OCI-M1 (cell line): ENCODE measurements at regions not wholly inside any gene's neighbourhood (a gene's known extent, or its start where the extent isn't known, plus 50 kb on each side); places are given as distances from the start of the nearest gene placed in this dataset.
"Not testable (repeated sequence)": the region's sequence is repeated elsewhere in the genome, so short reads cannot be mapped to it uniquely, and the experiment has no call there.

Experiments used
- DNase-seq: peaks from one replicate; lab custom pipeline; 2025; lab: John Stamatoyannopoulos, UW

GRCh38 chr6:116982401-116982800, 105.4 kb downstream of the RFX6 start:
- no peak for DNase-seq

DNA sequence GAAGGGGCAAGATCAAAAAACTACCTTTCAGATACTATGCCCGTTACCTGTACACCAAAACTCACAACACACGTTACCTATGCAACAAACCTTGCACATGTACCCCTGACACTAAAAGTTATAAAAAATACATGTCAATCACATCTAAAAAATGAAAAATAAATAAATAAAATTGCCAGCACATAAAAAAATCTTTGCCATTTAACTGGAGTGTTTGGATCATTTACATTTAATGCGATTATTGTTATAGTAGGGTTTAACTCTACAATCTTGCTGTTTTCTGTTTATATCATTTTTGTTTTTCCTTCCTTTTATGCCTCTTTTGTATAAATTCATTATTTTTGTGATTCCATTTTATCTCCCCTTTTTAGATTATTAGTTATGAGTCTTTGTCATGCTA, 106.3 kb downstream of the RFX6 start:
- DNase-seq, result no peak

- no peak for DNase-seq
Measured at GRCh38 chr6:116986819-116987218, 109.8 kb downstream of the RFX6 start.

DNA sequence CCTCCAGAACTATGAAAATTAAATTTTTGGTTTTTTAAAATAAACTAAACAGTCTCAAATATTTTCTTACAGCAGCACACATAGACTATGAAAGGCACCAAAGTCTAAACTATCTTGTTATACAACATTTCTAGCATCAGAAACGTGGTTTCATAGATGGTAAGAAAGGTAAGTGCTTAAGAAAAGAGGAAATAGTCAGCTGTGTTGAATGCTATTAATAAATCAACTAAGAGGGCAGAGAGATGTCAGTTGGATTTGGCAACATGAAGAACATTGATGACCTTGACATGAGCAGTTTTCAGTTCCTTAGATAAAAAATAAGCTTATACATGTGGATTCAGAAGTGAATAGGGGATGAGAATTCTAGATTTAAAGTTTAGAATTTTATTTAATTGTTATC, 113.6 kb downstream of the RFX6 start:
- no peak for DNase-seq

- no peak for DNase-seq
Measured at GRCh38 chr6:116992546-116992945, 115.5 kb downstream of the RFX6 start.

DNA sequence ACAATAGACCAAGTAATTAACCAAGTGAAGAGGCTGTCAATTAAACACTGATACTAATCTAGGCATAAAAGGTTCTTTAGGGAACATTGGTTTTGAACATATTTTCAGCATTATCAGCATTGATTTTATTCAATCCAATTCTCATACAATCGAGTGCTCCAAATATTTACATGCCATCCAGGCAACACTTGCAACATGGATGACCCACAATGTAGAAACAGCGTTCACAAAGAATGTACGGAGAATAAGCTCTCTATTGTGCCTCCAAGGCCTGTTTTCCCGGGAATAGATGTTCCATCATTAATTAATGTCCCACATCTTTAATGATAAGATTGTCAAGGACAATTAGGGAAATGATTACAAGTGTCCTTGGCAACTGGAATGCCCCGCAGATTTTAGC, 117.4 kb downstream of the RFX6 start:
- no peak for DNase-seq

- no peak for DNase-seq
Measured at GRCh38 chr6:116996842-116997241, 119.8 kb downstream of the RFX6 start.

DNA sequence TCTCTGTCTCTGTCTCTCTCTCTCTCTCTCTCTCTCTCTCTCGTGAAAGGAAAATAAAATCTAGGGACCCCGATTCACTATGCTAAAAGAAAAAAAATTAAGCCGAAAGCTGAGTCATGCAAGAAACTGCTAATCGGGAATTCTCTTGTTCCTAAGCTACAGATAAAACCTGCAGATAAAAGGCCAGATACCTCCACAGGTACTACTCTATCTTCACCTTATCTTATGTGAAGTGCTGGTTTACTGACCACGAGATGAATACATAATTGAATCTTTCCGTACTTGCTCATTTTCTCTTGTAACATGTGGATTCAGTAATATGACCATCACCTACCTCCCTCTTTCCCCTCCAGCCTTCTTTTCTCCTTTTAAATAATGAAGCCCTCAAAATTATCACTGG, 120.5 kb downstream of the RFX6 start:
- no peak for DNase-seq

DNA sequence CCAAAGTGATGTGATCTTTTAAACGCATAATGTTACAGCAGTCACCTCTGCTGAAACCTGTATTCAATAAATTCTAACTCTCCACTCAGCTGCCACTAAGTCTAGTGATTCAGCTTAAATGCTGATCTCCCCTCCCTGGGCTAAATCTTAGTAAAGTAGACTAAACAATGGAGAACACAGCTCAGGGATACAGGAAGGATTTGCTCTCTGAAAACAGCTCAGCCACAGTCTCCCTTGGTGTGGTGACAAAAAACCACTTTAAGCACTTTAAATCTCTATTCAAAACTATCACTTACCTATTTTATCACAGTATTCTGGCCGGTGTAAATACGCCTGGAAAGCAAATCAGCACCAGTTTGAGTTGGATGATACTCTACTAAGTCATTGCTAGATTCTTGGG, 130.6 kb downstream of the RFX6 start:
- DNase-seq, result no peak

- DNase-seq, result no peak
Measured at GRCh38 chr6:117008618-117009017, 131.6 kb downstream of the RFX6 start.

DNA sequence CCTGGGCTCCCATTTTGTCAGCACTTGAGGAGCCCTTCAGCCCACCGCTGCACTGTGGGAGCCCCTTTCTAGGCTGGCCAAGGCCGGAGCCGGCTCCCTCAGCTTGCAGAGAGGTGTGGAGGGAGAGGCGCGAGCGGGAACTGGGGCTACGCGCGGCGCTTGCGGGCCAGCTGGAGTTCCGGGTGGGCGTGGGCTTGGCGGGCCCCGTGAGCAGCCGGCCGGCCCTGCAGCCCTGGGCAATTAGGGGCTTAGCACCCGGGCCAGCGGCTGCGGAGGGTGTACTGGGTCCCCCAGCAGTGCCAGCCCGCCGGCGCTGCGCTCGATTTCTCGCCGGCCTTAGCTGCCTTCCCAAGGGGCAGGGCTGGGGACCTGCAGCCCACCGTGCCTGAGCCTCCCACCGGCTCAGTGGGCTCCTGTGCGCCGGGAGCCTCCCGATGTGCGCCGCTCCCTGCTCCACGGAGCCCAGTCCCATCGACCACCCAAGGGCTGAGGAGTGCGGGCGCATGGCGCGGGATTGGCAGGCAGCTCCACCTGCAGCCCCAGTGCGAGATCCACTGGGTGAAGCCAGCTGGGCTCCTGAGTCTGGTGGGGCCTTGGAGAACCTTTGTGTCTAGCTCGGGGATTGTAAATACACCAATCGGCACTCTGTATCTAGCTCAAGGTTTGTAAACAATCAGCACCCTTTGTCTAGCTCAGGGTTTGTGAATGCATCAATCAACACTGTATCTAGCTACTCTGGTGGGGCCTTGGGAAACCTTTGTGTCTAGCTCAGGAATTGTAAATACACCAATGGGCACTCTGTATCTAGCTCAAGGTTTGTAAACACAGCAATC, 137.8 kb downstream of the RFX6 start:
- DNase-seq, result not testable (repeated sequence)

DNA sequence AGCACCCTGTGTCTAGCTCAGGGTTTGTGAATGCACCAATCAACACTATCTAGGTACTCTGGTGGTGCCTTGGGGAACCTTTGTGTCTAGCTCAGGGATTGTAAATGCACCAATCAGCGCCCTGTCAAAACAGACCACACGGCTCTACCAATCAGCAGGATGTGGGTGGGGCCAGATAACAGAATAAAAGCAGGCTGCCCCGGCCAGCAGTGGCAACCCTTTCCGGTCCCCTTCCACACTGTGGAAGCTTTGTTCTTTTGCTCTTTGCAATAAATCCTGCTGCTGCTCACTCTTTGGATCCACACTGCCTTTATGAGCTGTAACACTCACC, 138.4 kb downstream of the RFX6 start:
- not testable (repeated sequence) for DNase-seq

DNA sequence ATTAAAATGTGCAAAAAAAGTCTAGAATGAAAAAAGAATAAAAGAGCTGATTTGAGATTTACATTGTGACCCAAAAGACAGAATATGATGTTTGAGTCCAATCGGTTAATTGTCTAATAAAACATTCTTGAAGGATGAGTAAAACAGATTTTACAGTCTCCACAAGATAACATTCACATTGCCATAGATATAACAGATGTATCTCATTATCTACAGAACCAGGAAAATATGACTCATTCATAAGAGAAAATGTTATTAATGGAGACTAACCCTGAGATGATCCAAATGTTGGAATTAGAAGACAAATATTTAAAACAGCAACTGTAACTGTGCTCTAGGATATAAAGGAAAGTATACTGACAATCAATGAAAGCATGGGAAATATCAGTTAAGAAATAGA, 141.7 kb downstream of the RFX6 start:
- no peak for DNase-seq

GRCh38 chr6:117022774-117023173, 145.7 kb downstream of the RFX6 start:
- no peak for DNase-seq

DNA sequence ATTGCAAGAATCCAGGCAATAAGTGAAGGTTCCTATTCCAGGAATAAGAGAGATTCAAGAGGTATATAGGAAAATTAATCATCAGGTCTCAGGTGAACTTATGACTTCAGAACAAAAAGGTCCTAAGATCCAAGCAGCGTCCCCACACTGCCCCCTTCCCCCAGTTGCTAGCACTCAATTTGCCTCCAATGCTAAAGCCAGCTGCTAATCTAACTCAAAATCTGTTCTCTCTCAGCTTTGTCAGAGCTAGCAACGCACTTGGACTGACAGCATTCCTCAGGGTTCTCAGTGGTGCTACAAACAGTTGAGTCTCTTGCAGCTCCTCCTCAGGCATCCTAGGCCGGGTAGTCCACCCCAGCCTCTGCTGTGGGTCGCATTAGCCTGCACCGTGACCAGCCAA, 148.3 kb downstream of the RFX6 start:
- no peak for DNase-seq

GRCh38 chr6:117028256-117028655, 151.2 kb downstream of the RFX6 start:
- DNase-seq, result no peak

DNA sequence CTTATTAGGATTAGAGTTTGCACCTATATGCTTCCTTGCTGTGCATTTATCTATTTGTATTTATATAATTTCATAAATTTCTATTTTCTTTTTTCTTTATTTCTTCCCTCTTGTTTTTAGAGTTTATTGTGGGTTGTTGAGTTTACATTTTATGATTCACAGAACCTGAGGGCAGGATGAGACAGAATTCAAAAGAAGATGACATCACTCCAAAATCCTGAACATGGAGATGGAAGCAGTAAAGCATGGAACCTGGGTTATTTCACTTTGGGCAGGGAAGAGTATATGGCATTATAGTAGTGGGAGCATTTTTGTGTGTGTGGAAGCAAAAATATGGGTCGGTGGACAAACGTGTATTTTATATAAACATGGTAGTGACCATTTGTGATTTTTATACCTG, 157.5 kb downstream of the RFX6 start:
- DNase-seq, result no peak

DNA sequence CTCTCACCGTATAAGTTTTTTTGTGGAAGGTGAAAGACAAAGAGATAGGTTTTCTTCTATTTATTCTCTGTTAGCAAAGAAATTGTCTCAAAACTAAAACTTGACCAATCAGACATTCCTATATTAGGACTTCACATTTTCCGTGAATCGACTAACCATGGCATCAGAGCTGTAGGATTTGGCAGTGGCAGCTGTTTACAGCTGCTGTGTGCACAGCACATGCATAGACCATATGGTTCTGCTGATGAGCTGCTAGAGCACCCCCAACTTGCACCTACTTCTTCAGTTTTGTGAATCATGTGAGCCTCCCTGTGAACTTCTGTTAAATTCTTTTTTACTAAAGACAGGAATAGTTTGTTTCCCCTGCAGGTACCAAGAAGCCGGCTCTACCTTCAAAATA, 157.9 kb downstream of the RFX6 start:
- no peak for DNase-seq

- no peak for DNase-seq
Measured at GRCh38 chr6:117050301-117050700, 173.3 kb downstream of the RFX6 start.

DNA sequence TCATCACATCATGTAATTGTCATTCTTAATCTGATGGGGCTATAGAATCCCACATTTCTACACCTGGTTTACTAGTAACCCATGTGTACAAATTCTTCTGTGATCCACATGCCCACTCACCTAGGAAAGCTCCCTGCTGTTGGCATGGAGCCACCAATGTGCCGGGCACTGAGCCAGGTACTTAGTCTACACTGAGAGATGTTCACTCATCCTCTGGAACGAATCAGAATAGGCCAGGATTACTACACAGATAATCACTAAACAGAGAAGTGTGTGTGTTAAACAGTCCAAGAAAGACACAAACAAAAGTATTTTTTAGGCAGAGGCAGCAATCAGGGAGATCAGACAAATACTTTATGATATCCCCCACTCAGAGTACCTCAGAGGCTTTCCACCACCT, 193.2 kb upstream of the VGLL2 start:
- DNase-seq, result no peak

GRCh38 chr6:117072781-117073180, 192.6 kb upstream of the VGLL2 start:
- no peak for DNase-seq

- no peak for DNase-seq
Measured at GRCh38 chr6:117074672-117075071, 190.7 kb upstream of the VGLL2 start.

GRCh38 chr6:117075218-117075617, 190.1 kb upstream of the VGLL2 start:
- no peak for DNase-seq

GRCh38 chr6:117076076-117076475, 189.3 kb upstream of the VGLL2 start:
- DNase-seq, result no peak
